Mesenchymal stem cell (in vitro differentiated cells and primary cell): ENCODE measurements at regions not wholly inside any gene's neighbourhood (a gene's known extent, or its start where the extent isn't known, plus 50 kb on each side); places are given as distances from the start of the nearest gene placed in this dataset.

ENCODE experiments used
- DNase-seq: peaks from one replicate; pipeline ENCODE4 v3.0.0-alpha.2; 2013
- H2AFZ ChIP-seq: one replicate; pipeline ENCODE4 v1.6.1; 2013; ENCODE audit warnings: low read depth, mild to moderate bottlenecking, control low read depth, inconsistent platforms, low read length, moderate library complexity
- H2AK5ac ChIP-seq: 2 replicates; pipeline ENCODE4 v1.6.1; 2013; ENCODE audit warnings: low read length, moderate library complexity, mild to moderate bottlenecking, inconsistent platforms; ENCODE audit not compliant: severe bottlenecking
- H2BK120ac ChIP-seq: one replicate; pipeline ENCODE4 v1.6.1; 2013; ENCODE audit warnings: low read depth, mild to moderate bottlenecking, inconsistent platforms, low read length, moderate library complexity
- H2BK12ac ChIP-seq, 2 experiments: one replicate each; pipeline ENCODE4 v1.6.1; 2013; ENCODE audit warnings: inconsistent platforms in 2 of 2, low read length in 2 of 2, mild to moderate bottlenecking in 2 of 2, moderate library complexity in 2 of 2, control low read depth in 1 of 2
- H2BK15ac ChIP-seq: one replicate; pipeline ENCODE4 v1.6.1; 2013; ENCODE audit warnings: mild to moderate bottlenecking, low read depth, inconsistent platforms; ENCODE audit not compliant: poor library complexity, severe bottlenecking
- H2BK5ac ChIP-seq: 2 replicates; pipeline ENCODE4 v1.6.1; 2013; ENCODE audit warnings: low read depth, mild to moderate bottlenecking, low read length, control low read depth, inconsistent platforms; ENCODE audit not compliant: poor library complexity, severe bottlenecking
- H3K14ac ChIP-seq, 2 experiments: one replicate each; pipeline ENCODE4 v1.6.1; 2013; ENCODE audit warnings: inconsistent platforms in 2 of 2, low read length in 2 of 2, control low read depth in 1 of 2, mild to moderate bottlenecking in 1 of 2, moderate library complexity in 1 of 2
- H3K18ac ChIP-seq, 2 experiments: one replicate each; pipeline ENCODE4 v1.6.1; 2013; ENCODE audit warnings: inconsistent platforms in 2 of 2, low read length in 2 of 2, control low read depth in 1 of 2, low read depth in 1 of 2, mild to moderate bottlenecking in 1 of 2
- H3K23ac ChIP-seq, 2 experiments: one replicate each; pipeline ENCODE4 v1.6.1; 2013; ENCODE audit warnings: inconsistent platforms in 2 of 2, low read length in 2 of 2, mild to moderate bottlenecking in 2 of 2, moderate library complexity in 2 of 2, control low read depth in 1 of 2
- H3K27ac ChIP-seq: 2 replicates; pipeline ENCODE4 v1.5.1; 2013; ENCODE audit warnings: mild to moderate bottlenecking, moderate library complexity, low read length, control low read depth, inconsistent platforms; ENCODE audit not compliant: poor library complexity, severe bottlenecking
- H3K27me3 ChIP-seq, 2 experiments: 2 replicates each; pipeline versions ENCODE4 v1.6.1 to v1.7.0; 2013; ENCODE audit warnings: low read length in 2 of 2, mild to moderate bottlenecking in 2 of 2, moderate library complexity in 2 of 2, control low read depth in 1 of 2, inconsistent platforms in 1 of 2; ENCODE audit not compliant: control insufficient read depth in 1 of 2, insufficient read depth in 1 of 2
- H3K36me3 ChIP-seq, 2 experiments: 2 replicates each; pipeline versions ENCODE4 v1.6.1 to v1.7.0; 2013; ENCODE audit warnings: low read length in 2 of 2, control low read depth in 1 of 2, inconsistent platforms in 1 of 2, low read depth in 1 of 2, mild to moderate bottlenecking in 1 of 2; ENCODE audit not compliant: insufficient read depth in 2 of 2, control insufficient read depth in 1 of 2
- H3K4ac ChIP-seq, 2 experiments: one replicate each; pipeline ENCODE4 v1.6.1; 2013; ENCODE audit warnings: inconsistent platforms in 2 of 2, low read length in 2 of 2, mild to moderate bottlenecking in 2 of 2, moderate library complexity in 2 of 2, control low read depth in 1 of 2, low read depth in 1 of 2
- H3K4me1 ChIP-seq: 2 replicates; pipeline ENCODE4 v1.6.1; 2013; ENCODE audit warnings: low read depth, low read length, control low read depth; ENCODE audit not compliant: control insufficient read depth, insufficient read depth
- H3K4me2 ChIP-seq: 2 replicates; pipeline ENCODE4 v1.6.1; 2013; ENCODE audit warnings: low read length, mild to moderate bottlenecking, inconsistent platforms; ENCODE audit not compliant: poor library complexity, severe bottlenecking
- H3K4me3 ChIP-seq, 2 experiments: 2 replicates each; pipeline versions ENCODE4 v1.5.1 to v1.7.0; 2013; ENCODE audit warnings: low read length in 2 of 2, mild to moderate bottlenecking in 2 of 2, control low read depth in 1 of 2, low read depth in 1 of 2; ENCODE audit not compliant: insufficient read depth in 1 of 2
- H3K79me1 ChIP-seq: replicated peaks from 2 replicates; pipeline ENCODE4 v1.6.1; 2013; ENCODE audit warnings: mild to moderate bottlenecking, control low read depth, low read length, inconsistent platforms; ENCODE audit not compliant: poor library complexity, severe bottlenecking
- H3K9ac ChIP-seq: 2 replicates; pipeline ENCODE4 v1.7.0; 2013; ENCODE audit warnings: mild to moderate bottlenecking, low read length, moderate library complexity
- H3K9me3 ChIP-seq: 2 replicates; pipeline ENCODE4 v1.7.0; 2013; ENCODE audit warnings: mild to moderate bottlenecking, low read length; ENCODE audit not compliant: control insufficient read depth
- H4K8ac ChIP-seq: one replicate; pipeline ENCODE4 v1.6.1; 2013; ENCODE audit warnings: inconsistent platforms, mild to moderate bottlenecking, low read length, moderate library complexity
- H4K91ac ChIP-seq: one replicate; pipeline ENCODE4 v1.6.1; 2013; ENCODE audit warnings: mild to moderate bottlenecking, low read length, inconsistent platforms
- WGBS: methylation state at CpG from one replicate; pipeline ENCODE4 v1.1.7; 2013; ENCODE audit warnings: mixed read lengths; 5-methylcytosine and 5-hydroxymethylcytosine counted together

GRCh38 chr7:11221984-11222383 lies 248.3 kb downstream of the PHF14 start:
- H2BK12ac ChIP-seq: no peak overlapping the region
- H3K27me3 ChIP-seq: no peaks in the 10 kb centered on the region
- no peak overlapping the region for H2BK5ac ChIP-seq
- no peaks in the 10 kb centered on the region for H3K36me3 ChIP-seq
- H3K4me2 ChIP-seq: no peak overlapping the region
- no peak overlapping the region for H3K23ac ChIP-seq
- H3K9me3 ChIP-seq: no peaks in the 10 kb centered on the region
- H3K79me1 ChIP-seq: no peaks in the 10 kb centered on the region
- H3K4me1 ChIP-seq: no peaks in the 10 kb centered on the region
- no peak overlapping the region for H3K4ac ChIP-seq
- no peak overlapping the region for H3K18ac ChIP-seq
- no peak overlapping the region for H3K14ac ChIP-seq
- no peak overlapping the region for H3K9ac ChIP-seq
- 83% methylated on average over 5 of the region's 6 CpGs for WGBS
- H4K91ac ChIP-seq: no peak overlapping the region
- no peak overlapping the region for H3K27ac ChIP-seq
- H3K4me3 ChIP-seq: no peak overlapping the region
- H4K8ac ChIP-seq: no peak overlapping the region
- no peak overlapping the region for H2BK120ac ChIP-seq
- DNase-seq: no peak
- H2AFZ ChIP-seq: no peak overlapping the region
- no peak overlapping the region for H2BK15ac ChIP-seq
- H2AK5ac ChIP-seq: no peak overlapping the region

GRCh38 chr7:11224535-11224934 lies 250.9 kb downstream of the PHF14 start:
- no peaks in the 10 kb centered on the region for H3K27me3 ChIP-seq
- no peak overlapping the region for H2AK5ac ChIP-seq
- no peak overlapping the region for H3K4me3 ChIP-seq
- H3K4ac ChIP-seq: no peak overlapping the region
- H3K36me3 ChIP-seq: no peaks in the 10 kb centered on the region
- H2BK15ac ChIP-seq: no peak overlapping the region
- H3K23ac ChIP-seq: no peak overlapping the region
- H2AFZ ChIP-seq: no peak overlapping the region
- H4K8ac ChIP-seq: no peak overlapping the region
- H3K79me1 ChIP-seq: no peaks in the 10 kb centered on the region
- no peak overlapping the region for H3K18ac ChIP-seq
- H3K9ac ChIP-seq: no peak overlapping the region
- H2BK12ac ChIP-seq: no peak overlapping the region
- H3K27ac ChIP-seq: no peak overlapping the region
- no peak overlapping the region for H2BK5ac ChIP-seq
- no peak overlapping the region for H3K14ac ChIP-seq
- no peak overlapping the region for H2BK120ac ChIP-seq
- H3K4me2 ChIP-seq: no peak overlapping the region
- no peak for DNase-seq
- no peaks in the 10 kb centered on the region for H3K9me3 ChIP-seq
- H4K91ac ChIP-seq: no peak overlapping the region
- no peaks in the 10 kb centered on the region for H3K4me1 ChIP-seq

GRCh38 chr7:11228515-11228914 lies 254.8 kb downstream of the PHF14 start:
- Histone ChIP-seq H2AFZ (no peak overlapping the region), H2BK120ac (no peak overlapping the region), H4K91ac (no peak overlapping the region), H3K27me3 (no peaks in the 10 kb centered on the region), H3K27ac (no peak overlapping the region), H3K9me3 (no peaks in the 10 kb centered on the region), H2BK5ac (no peak overlapping the region), H3K4ac (no peak overlapping the region), H3K4me1 (no peaks in the 10 kb centered on the region), H3K14ac (no peak overlapping the region), H3K18ac (no peak overlapping the region), H3K36me3 (no peaks in the 10 kb centered on the region), H4K8ac (no peak overlapping the region), H3K23ac (no peak overlapping the region), H2BK15ac (no peak overlapping the region), H3K79me1 (no peaks in the 10 kb centered on the region), H3K9ac (no peak overlapping the region), H3K4me3 (no peak overlapping the region), H3K4me2 (no peak overlapping the region), H2AK5ac (no peak overlapping the region), H2BK12ac (no peak overlapping the region)
- DNase-seq: peak; percentile 65
- WGBS: 43% methylated on average over 2 of the region's 2 CpGs

GRCh38 chr7:11231190-11231589 lies 257.5 kb downstream of the PHF14 start:
- H3K27ac ChIP-seq: no peak overlapping the region
- no peak overlapping the region for H3K23ac ChIP-seq
- no peak overlapping the region for H2BK120ac ChIP-seq
- WGBS: 83% methylated on average over 1 of the region's 1 CpG
- H3K4me2 ChIP-seq: no peak overlapping the region
- no peak overlapping the region for H2BK5ac ChIP-seq
- no peak overlapping the region for H3K4me3 ChIP-seq
- H4K8ac ChIP-seq: no peak overlapping the region
- H3K36me3 ChIP-seq: no peaks in the 10 kb centered on the region
- no peak overlapping the region for H2BK15ac ChIP-seq
- H3K4me1 ChIP-seq: no peaks in the 10 kb centered on the region
- no peak overlapping the region for H2BK12ac ChIP-seq
- no peak for DNase-seq
- H3K4ac ChIP-seq: no peak overlapping the region
- H4K91ac ChIP-seq: no peak overlapping the region
- peak overlapping the region; percentile 9 for H3K9ac ChIP-seq
- H2AFZ ChIP-seq: no peak overlapping the region
- H3K27me3 ChIP-seq: no peaks in the 10 kb centered on the region
- H3K18ac ChIP-seq: no peak overlapping the region
- no peaks in the 10 kb centered on the region for H3K79me1 ChIP-seq
- no peak overlapping the region for H2AK5ac ChIP-seq
- H3K9me3 ChIP-seq: no peaks in the 10 kb centered on the region
- no peak overlapping the region for H3K14ac ChIP-seq
